ENCODE measurements at regions not wholly inside any gene's neighbourhood (a gene's known extent, or its start where the extent isn't known, plus 50 kb on each side); places are given as distances from the start of the nearest gene placed in this dataset.

DNA sequence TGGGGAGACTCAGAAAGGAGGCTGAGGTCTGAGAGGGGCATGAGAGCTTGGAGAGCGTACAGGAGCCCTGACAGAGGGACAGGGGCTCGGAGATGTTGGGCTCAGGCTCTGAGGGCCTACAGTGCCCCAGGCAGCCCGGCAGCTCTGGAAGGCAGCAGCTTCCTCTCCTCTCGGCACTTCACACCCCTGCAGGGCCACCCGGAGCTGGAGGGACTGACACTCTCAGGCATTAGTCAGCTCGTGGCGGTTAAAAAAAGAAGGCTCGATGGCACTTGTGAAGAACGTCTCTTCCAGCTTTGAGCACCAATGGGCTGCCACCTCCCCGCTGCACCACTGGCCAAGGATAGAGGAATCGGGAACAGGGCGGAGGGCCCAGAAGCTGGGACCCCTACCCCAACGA is 62.6 kb upstream of the SIRPA start:
- no peak for DNase-seq (ENCODE audit: low read depth in 1 of 2, low spot score in 1 of 2)
- in situ Hi-C loops (cut with HindIII; ENCODE audit: low pct_unique_long_range_greater_than_20kb, low sequenced_read_pairs): no loop called here
- TF ChIP-seq JUND (IDR thresholded peaks at IDR 0.05; ENCODE audit: low read depth): no peak

DNA sequence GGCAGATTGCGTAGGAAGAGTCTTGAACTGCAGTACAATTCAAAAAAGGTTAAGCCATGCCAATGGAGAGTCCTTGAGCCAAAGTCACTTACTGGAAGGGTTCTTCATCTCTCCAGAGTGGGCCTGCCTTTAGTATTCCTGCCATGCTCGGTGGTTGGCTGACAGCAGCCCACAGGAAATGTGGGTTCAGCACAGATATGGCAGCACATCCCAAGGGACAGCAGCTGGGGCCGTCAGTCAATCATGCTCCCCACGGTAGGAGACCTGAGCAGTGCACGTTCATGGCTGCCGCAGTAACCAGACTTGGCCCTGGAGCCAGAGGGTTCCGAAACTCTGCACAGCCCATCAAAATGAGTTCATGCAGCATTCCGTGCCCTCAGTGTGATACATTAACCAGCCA is 63.6 kb upstream of the SIRPA start:
- no peak for TF ChIP-seq JUND (IDR thresholded peaks at IDR 0.05; ENCODE audit: low read depth)
- in situ Hi-C loops (cut with HindIII; ENCODE audit: low pct_unique_long_range_greater_than_20kb, low sequenced_read_pairs): no loop called here
- DNase-seq (ENCODE audit: low read depth in 1 of 2, low spot score in 1 of 2): no peak

DNA sequence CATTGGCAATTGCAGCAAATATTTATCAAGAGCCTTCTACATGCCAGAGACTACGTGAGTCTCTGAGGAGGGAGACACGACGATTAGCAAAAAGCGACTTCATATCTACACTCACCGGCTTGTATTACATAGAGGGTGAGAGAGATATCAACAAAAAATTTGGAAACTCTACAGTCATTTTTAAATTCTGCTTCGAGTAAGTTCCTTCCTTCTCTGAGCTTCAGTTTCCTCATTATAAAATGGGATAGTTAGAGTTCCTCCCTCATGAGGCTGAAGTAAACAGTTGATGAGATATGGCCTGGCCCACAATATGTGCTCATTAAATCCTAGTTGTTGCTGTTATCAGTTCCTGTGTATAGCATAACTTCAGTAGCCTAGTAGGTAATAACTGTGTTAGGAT is 64.1 kb upstream of the SIRPA start:
- in situ Hi-C loops (cut with HindIII; ENCODE audit: low pct_unique_long_range_greater_than_20kb, low sequenced_read_pairs): no loop called here
- no peak for TF ChIP-seq JUND (IDR thresholded peaks at IDR 0.05; ENCODE audit: low read depth)
- no peak for DNase-seq (ENCODE audit: low read depth in 1 of 2, low spot score in 1 of 2)

DNA sequence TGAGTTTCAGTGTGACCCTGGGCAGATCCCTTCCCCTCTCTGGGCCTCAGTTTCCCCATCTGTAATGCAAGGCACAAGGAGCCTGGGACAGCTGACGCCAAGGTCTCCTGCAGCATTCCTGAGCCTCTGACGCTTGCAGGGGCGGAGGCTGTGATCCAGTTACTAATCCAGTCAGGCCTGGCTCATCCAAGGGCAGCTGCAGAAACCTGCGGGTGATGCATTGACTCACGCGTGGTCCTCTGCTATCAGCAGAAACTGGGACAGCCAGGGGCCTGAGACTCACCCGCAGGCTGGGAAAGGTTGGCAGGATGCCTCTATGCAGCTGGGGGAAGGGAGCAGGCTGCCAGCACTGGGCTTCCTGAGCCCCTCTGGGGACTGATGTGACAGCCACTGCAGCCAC is 65.0 kb upstream of the SIRPA start:
- no peak for TF ChIP-seq JUND (IDR thresholded peaks at IDR 0.05; ENCODE audit: low read depth)
- in situ Hi-C loops (cut with HindIII; ENCODE audit: low pct_unique_long_range_greater_than_20kb, low sequenced_read_pairs): no loop called here
- DNase-seq (ENCODE audit: low read depth in 1 of 2, low spot score in 1 of 2): peak in 1 of 2 experiments; percentile 22

DNA sequence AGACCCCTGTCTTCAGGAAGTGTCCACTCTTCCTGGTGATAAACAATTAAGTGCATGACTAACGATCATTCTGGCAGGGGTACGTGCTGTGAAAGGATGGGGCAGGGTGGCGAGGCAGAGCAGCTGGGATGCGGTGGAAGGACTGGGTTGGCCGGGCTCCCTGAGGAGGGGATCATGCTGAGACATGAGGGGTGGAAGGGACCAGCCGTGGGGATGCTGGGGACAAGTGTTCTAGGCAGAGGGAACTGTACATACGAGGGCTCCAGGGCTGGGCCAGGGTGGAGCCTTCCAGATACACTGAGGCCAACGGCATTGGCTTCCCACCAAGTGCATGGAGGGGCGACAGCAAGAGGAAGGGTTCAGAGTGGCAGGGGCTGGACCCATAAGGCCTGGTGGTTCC is 65.7 kb upstream of the SIRPA start:
- in situ Hi-C loops (cut with HindIII; ENCODE audit: low pct_unique_long_range_greater_than_20kb, low sequenced_read_pairs): no loop called here
- no peak for TF ChIP-seq JUND (IDR thresholded peaks at IDR 0.05; ENCODE audit: low read depth)
- no peak for DNase-seq (ENCODE audit: low read depth in 1 of 2, low spot score in 1 of 2)

DNA sequence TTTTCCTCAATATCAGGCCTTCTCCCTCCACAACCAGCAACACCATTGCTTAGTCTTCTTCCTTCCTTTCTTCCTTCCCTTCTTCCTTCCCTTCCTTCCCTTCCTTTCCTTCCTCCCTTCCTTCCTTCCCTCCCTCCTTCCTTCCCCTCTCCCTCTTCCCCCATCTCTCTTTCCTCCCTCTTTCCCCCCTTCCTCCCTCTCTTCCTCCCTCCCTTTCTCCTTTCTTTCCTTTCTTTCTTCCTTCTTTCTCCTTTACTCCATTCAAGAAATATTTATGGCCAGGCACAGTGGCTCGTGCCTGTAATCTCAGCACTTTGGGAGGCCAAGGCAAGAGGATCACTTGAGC is 66.4 kb upstream of the SIRPA start:
- in situ Hi-C loops (cut with HindIII; ENCODE audit: low pct_unique_long_range_greater_than_20kb, low sequenced_read_pairs): no loop called here
- DNase-seq (ENCODE audit: low read depth in 1 of 2, low spot score in 1 of 2): no peak
- no peak for TF ChIP-seq JUND (IDR thresholded peaks at IDR 0.05; ENCODE audit: low read depth)

DNA sequence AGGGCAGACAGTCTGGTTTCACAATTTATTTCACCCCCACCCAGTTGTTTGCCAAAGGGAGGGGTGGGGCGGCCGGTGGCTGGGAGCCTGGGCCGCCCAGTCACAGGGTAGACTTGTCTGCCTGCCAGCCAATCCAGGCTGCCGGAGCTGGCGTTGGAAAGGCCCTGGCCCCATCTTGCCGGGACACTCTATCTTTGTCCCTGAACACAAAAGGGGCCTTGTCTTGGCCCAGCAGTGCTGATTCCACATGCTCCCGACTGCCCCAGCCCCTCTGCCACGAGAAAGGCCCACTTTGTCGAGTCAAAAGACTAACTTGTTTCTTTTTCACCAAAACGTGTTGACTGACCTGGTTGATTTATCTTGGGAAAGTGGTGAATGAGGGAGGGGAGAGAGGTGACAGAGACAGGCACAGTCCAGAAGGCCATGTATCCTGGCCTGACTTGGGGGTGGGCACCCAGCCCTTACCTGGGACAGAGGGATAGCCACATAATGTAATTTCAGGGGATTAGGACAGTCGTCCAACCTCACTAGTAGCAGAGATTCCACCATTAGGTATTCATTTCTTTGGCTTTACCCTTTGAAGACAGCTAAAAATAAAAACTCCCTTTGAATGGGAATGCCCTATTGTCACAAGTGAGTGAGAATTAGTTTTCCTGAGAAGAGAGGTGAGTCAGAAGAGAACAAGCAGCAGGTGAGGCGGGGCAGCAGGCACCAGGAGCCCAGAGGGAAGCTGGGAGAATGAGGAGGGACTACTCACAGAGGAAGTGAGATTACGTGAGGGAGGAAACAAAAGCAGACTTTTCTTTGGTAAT is 67.0 kb upstream of the SIRPA start:
- DNase-seq (ENCODE audit: low read depth in 1 of 2, low spot score in 1 of 2): no peak
- in situ Hi-C loops (cut with HindIII; ENCODE audit: low pct_unique_long_range_greater_than_20kb, low sequenced_read_pairs): no loop called here

DNA sequence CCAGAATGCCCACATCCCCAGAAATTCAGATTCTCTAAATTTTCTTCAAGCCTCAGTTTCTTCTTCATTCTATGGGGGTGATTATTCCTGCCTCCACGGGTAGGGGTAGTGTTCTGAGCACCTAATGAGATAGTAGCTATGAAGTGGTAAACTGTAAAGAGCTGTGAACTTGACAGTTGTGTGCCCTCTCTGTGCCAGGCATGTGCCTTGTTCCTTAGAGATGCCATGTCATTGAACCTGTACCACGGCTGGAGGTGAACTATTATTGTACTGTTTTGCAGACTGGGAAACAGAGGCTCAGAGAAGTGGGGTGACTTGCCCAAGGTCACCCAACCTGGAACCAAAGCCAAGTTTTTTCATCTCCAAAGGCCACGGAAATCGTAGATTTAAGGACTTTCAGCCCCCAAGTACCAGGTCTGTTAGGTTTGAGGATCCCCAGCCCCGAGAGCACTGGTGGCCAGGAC is 67.7 kb upstream of the SIRPA start:
- DNase-seq (ENCODE audit: low read depth in 1 of 2, low spot score in 1 of 2): no peak
- no peak for TF ChIP-seq JUND (IDR thresholded peaks at IDR 0.05; ENCODE audit: low read depth)
- in situ Hi-C loops (cut with HindIII; ENCODE audit: low pct_unique_long_range_greater_than_20kb, low sequenced_read_pairs): no loop called here

More for the DNA sequence above, 67.0 kb upstream of the SIRPA start:
- TF ChIP-seq JUND (IDR thresholded peaks at IDR 0.05; ENCODE audit: low read depth): no peak

DNA sequence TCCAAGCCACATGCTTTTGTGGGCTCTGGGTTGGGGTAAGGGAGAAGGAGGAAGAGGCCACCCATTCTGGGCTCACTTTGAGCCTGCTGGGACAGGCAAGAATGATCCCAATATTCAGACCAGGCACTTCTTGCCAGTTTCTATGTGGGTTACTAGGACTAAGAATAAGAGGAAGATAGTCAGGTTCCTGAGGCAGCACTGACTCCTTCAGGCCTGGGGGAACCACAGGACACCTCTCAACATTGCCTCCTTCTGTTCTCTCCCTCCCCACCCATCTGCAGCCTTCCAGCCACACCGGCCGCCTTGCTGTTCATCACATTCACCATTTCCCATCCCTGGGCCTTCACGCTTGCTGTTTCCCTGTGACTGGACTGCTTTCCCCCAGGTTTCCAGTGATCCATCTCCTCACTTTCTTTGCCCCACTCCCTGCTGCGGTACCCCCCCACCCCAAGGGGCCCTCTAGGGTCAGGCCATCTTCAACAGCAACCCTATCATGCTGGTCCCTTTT is 69.2 kb upstream of the SIRPA start:
- in situ Hi-C loops (cut with HindIII; ENCODE audit: low pct_unique_long_range_greater_than_20kb, low sequenced_read_pairs): no loop called here
- TF ChIP-seq JUND (IDR thresholded peaks at IDR 0.05; ENCODE audit: low read depth): no peak
- DNase-seq (ENCODE audit: low read depth in 1 of 2, low spot score in 1 of 2): no peak

DNA sequence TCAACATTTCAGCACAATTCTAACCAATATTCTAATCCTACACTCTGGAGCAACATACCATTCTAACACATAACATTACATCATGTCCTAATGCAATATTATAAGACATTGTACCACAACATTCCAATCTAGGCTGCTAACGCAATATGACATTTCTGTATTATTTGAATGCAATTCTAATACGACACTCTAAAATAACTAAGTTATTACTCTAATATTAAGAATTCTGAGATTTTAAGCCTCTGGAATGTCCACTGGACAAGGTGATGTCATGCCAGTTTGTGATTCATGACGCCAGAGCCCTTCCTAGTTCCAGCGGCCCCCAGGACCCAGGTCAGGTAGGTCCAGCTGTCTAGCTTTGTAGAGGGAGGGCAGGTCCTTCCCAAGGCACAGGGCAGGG is 69.7 kb upstream of the SIRPA start:
- no peak for DNase-seq (ENCODE audit: low read depth in 1 of 2, low spot score in 1 of 2)
- in situ Hi-C loops (cut with HindIII; ENCODE audit: low pct_unique_long_range_greater_than_20kb, low sequenced_read_pairs): no loop called here
- no peak for TF ChIP-seq JUND (IDR thresholded peaks at IDR 0.05; ENCODE audit: low read depth)

DNA sequence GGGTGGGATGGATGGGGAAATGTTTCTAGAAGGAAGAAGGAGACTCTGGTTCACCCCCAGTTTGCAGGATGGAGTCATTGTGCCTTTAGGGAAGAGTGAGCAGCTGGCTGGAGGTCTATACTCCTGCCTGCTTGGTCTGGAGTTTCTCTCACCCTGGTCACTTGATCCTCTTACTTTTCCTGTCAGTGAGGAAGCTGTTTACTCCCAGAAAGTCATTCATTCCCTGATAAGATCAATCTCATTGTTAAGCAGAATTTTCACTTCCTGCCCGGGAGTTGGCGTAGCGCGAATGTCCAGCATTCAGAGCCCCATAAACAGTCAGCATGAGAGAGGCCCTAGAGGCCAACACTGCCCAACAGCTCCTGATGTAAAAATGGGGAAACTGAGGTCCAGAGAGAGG is 70.4 kb upstream of the SIRPA start:
- TF ChIP-seq JUND (IDR thresholded peaks at IDR 0.05; ENCODE audit: low read depth): no peak
- no peak for DNase-seq (ENCODE audit: low read depth in 1 of 2, low spot score in 1 of 2)
- in situ Hi-C loops (cut with HindIII; ENCODE audit: low pct_unique_long_range_greater_than_20kb, low sequenced_read_pairs): no loop called here

DNA sequence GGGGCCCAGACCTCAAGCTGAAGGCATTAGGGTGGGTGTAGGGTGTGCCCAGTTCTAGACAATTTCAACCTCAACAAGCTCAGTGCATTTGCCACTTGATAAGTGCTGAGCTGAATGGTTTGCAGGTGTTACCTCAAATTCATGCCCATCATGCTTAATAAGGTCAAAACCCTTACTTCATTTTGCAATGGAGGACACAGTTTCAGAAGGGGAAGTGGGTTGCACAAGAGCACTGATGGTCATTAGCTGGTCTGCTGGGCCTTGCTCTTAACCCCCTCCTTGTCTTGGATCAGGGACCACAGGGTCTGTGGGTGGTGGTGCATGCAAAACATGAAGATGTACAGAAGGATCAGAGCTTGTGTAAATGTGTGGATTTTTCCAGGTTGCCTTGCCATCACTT is 71.0 kb upstream of the SIRPA start:
- DNase-seq (ENCODE audit: low read depth in 1 of 2, low spot score in 1 of 2): no peak
- in situ Hi-C loops (cut with HindIII; ENCODE audit: low pct_unique_long_range_greater_than_20kb, low sequenced_read_pairs): no loop called here
- TF ChIP-seq JUND (IDR thresholded peaks at IDR 0.05; ENCODE audit: low read depth): no peak

DNA sequence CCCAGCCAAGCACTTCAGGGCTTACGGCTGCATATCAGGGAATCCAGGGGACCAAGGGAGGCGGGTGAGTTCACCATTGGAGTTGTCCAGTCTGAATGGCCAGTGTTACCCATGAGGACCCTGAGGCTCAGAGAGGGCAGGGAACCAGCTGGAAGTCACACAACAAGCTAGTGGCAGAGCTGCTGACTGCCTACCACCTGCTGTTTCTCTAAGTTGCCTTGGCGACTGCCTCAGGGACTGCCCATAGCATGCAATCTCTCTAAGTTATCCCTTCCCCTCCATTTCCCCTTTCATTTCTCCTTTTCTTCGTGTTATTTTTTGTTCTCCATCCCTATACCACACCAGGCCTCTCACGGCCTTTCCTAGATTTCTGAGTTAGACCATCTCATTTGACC is 71.8 kb upstream of the SIRPA start:
- TF ChIP-seq JUND (IDR thresholded peaks at IDR 0.05; ENCODE audit: low read depth): no peak
- DNase-seq (ENCODE audit: low read depth in 1 of 2, low spot score in 1 of 2): no peak
- in situ Hi-C loops (cut with HindIII; ENCODE audit: low pct_unique_long_range_greater_than_20kb, low sequenced_read_pairs): no loop called here

Measured in T47D (cell line).